MM.1S (cell line): ENCODE measurements at regions not wholly inside any gene's neighbourhood (a gene's known extent, or its start where the extent isn't known, plus 50 kb on each side); places are given as distances from the start of the nearest gene placed in this dataset.

Experiments used
- EZH2 ChIP-seq: fragments of 300-600 bp; sonication (generic); optimal IDR thresholded peaks from 2 replicates; pipeline ENCODE3; 2017; ENCODE audit warnings: low read depth, mild to moderate bottlenecking, antibody characterized with exemption, low read length, mixed read lengths
- EZH2phosphoT487 ChIP-seq: fragments of 300-600 bp; sonication (generic); IDR thresholded peaks from 2 replicates; pipeline ENCODE4 v1.6.1; 2018; ENCODE audit warnings: antibody characterized with exemption, low read length
- TF ChIP-seq, protein P1 (sequence below): fragments of 300-600 bp; sonication (generic); IDR thresholded peaks from 2 replicates; pipeline ENCODE4 v1.5.1; 2016; ENCODE audit warnings: antibody characterized with exemption, low read length, mixed read lengths

DNA sequence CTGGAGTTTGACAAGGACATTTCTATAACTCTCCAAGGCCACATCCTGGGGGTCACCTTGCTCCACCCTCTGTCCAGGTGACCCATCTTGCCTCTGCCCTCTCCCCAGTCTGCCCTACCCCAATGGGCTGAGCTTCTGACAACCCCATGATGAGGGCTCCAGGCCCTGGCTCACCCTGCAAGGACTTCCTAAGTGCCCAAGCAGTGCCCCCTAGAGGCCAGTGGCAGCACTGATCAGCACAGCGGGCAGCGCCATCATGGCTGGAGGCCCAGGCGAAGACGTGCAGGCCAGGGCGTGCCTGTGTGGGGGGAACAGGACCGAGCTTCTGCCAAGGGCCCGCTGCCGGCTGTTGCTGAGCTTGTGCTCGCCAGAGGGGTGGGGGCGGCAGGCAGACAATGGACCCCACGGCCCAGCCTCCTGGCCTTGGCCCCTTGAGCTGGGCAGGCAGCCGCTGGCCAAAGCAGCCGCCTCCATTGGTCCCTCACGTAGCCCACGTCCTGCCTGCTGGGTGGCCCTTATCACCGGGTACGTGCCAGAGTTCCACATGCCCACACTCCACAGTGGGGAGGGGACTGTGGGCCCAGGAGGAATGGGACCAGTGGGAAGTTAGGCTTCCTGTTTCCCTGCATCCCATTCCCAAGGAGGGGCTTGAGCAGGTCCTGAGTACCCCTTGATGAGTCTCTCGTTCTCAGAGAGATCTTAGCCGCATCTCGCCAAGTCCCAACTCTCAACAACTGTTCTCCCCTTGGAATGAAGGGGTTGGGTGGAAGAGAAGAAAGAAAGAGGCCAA lies 64.3 kb downstream of the MRPL14 start:
- TF ChIP-seq, protein P1, sequence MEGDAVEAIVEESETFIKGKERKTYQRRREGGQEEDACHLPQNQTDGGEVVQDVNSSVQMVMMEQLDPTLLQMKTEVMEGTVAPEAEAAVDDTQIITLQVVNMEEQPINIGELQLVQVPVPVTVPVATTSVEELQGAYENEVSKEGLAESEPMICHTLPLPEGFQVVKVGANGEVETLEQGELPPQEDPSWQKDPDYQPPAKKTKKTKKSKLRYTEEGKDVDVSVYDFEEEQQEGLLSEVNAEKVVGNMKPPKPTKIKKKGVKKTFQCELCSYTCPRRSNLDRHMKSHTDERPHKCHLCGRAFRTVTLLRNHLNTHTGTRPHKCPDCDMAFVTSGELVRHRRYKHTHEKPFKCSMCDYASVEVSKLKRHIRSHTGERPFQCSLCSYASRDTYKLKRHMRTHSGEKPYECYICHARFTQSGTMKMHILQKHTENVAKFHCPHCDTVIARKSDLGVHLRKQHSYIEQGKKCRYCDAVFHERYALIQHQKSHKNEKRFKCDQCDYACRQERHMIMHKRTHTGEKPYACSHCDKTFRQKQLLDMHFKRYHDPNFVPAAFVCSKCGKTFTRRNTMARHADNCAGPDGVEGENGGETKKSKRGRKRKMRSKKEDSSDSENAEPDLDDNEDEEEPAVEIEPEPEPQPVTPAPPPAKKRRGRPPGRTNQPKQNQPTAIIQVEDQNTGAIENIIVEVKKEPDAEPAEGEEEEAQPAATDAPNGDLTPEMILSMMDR, result peak; percentile 55
- no peak for TF ChIP-seq EZH2phosphoT487
- TF ChIP-seq EZH2, result no peak
